H9 (cell line): ENCODE measurements at regions not wholly inside any gene's neighbourhood (a gene's known extent, or its start where the extent isn't known, plus 50 kb on each side); places are given as distances from the start of the nearest gene placed in this dataset.

Experiments
- DNase-seq: peaks from one replicate; pipeline ENCODE4 v3.0.0-alpha.2; 2017
- H2AFZ ChIP-seq: one replicate; pipeline ENCODE4 v1.6.1; 2013; ENCODE audit warnings: mild to moderate bottlenecking, low read length, control low read depth, moderate library complexity
- H2AK5ac ChIP-seq: 2 replicates; pipeline ENCODE4 v1.6.1; 2013; ENCODE audit warnings: low read length, control low read depth, mixed read lengths; ENCODE audit not compliant: insufficient read length
- H2BK120ac ChIP-seq: one replicate; pipeline ENCODE4 v1.6.1; 2013; ENCODE audit warnings: low read depth, mild to moderate bottlenecking, low read length, control low read depth, inconsistent platforms; ENCODE audit not compliant: poor library complexity, severe bottlenecking
- H2BK12ac ChIP-seq: 2 replicates; pipeline ENCODE4 v1.6.1; 2013; ENCODE audit warnings: low read length, control low read depth, mixed read lengths, low read depth; ENCODE audit not compliant: insufficient read length
- H2BK15ac ChIP-seq: 2 replicates; pipeline ENCODE4 v1.6.1; 2013; ENCODE audit warnings: low read depth, low read length, control low read depth
- H2BK20ac ChIP-seq: one replicate; pipeline ENCODE4 v1.6.1; 2013; ENCODE audit warnings: low read depth, mild to moderate bottlenecking, low read length, control low read depth, inconsistent platforms; ENCODE audit not compliant: poor library complexity, severe bottlenecking
- H2BK5ac ChIP-seq: 2 replicates; pipeline ENCODE4 v1.6.1; 2013; ENCODE audit warnings: low read length, control low read depth, mixed read lengths; ENCODE audit not compliant: insufficient read length
- H3K14ac ChIP-seq: 2 replicates; pipeline ENCODE4 v1.6.1; 2013; ENCODE audit warnings: low read length, control low read depth; ENCODE audit not compliant: insufficient read depth
- H3K18ac ChIP-seq: 2 replicates; pipeline ENCODE4 v1.6.1; 2013; ENCODE audit warnings: low read depth, mild to moderate bottlenecking, mixed read lengths, low read length, control low read depth; ENCODE audit not compliant: insufficient read length
- H3K23ac ChIP-seq: 2 replicates; pipeline ENCODE4 v1.6.1; 2013; ENCODE audit warnings: low read length, control low read depth, mixed read lengths, low read depth; ENCODE audit not compliant: insufficient read length
- H3K23me2 ChIP-seq: 2 replicates; pipeline ENCODE4 v1.6.1; 2013; ENCODE audit warnings: low read depth, mild to moderate bottlenecking, mixed read lengths, low read length, control low read depth; ENCODE audit not compliant: insufficient read length, poor library complexity, severe bottlenecking
- H3K27ac ChIP-seq: 2 replicates; pipeline ENCODE4 v1.5.1; 2013; ENCODE audit warnings: low read length, control low read depth, mixed read lengths, low read depth; ENCODE audit not compliant: insufficient read length
- H3K27me3 ChIP-seq: 2 replicates; pipeline ENCODE4 v1.6.1; 2013; ENCODE audit warnings: low read length, control low read depth, inconsistent platforms; ENCODE audit not compliant: insufficient read depth
- H3K4ac ChIP-seq: 2 replicates; pipeline ENCODE4 v1.6.1; 2013; ENCODE audit warnings: low read depth, mild to moderate bottlenecking, control low read depth, inconsistent platforms, low read length, moderate library complexity
- H3K4me1 ChIP-seq: 2 replicates; pipeline ENCODE4 v1.6.1; 2013; ENCODE audit warnings: low read length, control low read depth, inconsistent platforms; ENCODE audit not compliant: insufficient read depth
- H3K4me2 ChIP-seq: 2 replicates; pipeline ENCODE4 v1.6.1; 2013; ENCODE audit warnings: low read length, control low read depth, mixed read lengths; ENCODE audit not compliant: insufficient read length, insufficient read depth
- H3K56ac ChIP-seq: 2 replicates; pipeline ENCODE4 v1.6.1; 2013; ENCODE audit warnings: low read depth, mild to moderate bottlenecking, mixed read lengths, low read length, control low read depth; ENCODE audit not compliant: insufficient read length
- H3K79me1 ChIP-seq: 2 replicates; pipeline ENCODE4 v1.6.1; 2013; ENCODE audit warnings: low read depth, mild to moderate bottlenecking, moderate library complexity, low read length, control low read depth, inconsistent platforms; ENCODE audit not compliant: insufficient read depth, poor library complexity, severe bottlenecking
- H3K79me2 ChIP-seq: 2 replicates; pipeline ENCODE4 v1.6.1; 2013; ENCODE audit warnings: low read length, control low read depth, inconsistent platforms; ENCODE audit not compliant: insufficient read depth
- H3K9ac ChIP-seq: 2 replicates; pipeline ENCODE4 v1.6.1; 2013; ENCODE audit warnings: low read length, control low read depth, mixed read lengths; ENCODE audit not compliant: insufficient read length; ENCODE audit errors: extremely low read depth
- H3K9me3 ChIP-seq: one replicate; pipeline ENCODE4 v1.6.1; 2013; ENCODE audit warnings: low read depth, low read length, inconsistent platforms; ENCODE audit not compliant: control insufficient read depth
- H3T11ph ChIP-seq: one replicate; pipeline ENCODE4 v1.6.1; 2013; ENCODE audit warnings: mild to moderate bottlenecking, low read length, control low read depth, inconsistent platforms
- H4K20me1 ChIP-seq: one replicate; pipeline ENCODE4 v1.6.1; 2013; ENCODE audit not compliant: control insufficient read depth, insufficient read length, insufficient read depth
- H4K5ac ChIP-seq: 2 replicates; pipeline ENCODE4 v1.6.1; 2013; ENCODE audit warnings: low read depth, mild to moderate bottlenecking, mixed read lengths, low read length, control low read depth; ENCODE audit not compliant: insufficient read length
- H4K8ac ChIP-seq: replicated peaks from 2 replicates; pipeline ENCODE4 v1.6.1; 2013; ENCODE audit warnings: low read length, control low read depth, mixed read lengths, low read depth; ENCODE audit not compliant: insufficient read length
- H4K91ac ChIP-seq: 2 replicates; pipeline ENCODE4 v1.6.1; 2013; ENCODE audit warnings: low read depth, mild to moderate bottlenecking, moderate library complexity, mixed read lengths, low read length, control low read depth; ENCODE audit not compliant: insufficient read length
- H3K27ac Mint-ChIP-seq, 3 experiments: 2 replicates in 2 of 3; 3 replicates in 1 of 3; pipeline ENCODE4 v1.8.0; 2020 to 2021; ENCODE audit warnings: mixed read lengths in 3 of 3, mild to moderate bottlenecking in 1 of 3, moderate library complexity in 1 of 3
- H3K27me3 Mint-ChIP-seq: 2 replicates; pipeline ENCODE4 v1.8.0; 2021; ENCODE audit warnings: low read depth, mild to moderate bottlenecking, moderate library complexity, mixed read lengths
- H3K36me3 Mint-ChIP-seq, 3 experiments: 2 replicates in 2 of 3; 3 replicates in 1 of 3; pipeline ENCODE4 v1.8.0; 2020 to 2021; ENCODE audit warnings: low read depth in 3 of 3, mixed read lengths in 3 of 3; ENCODE audit not compliant: insufficient read depth in 1 of 3
- H3K4me1 Mint-ChIP-seq, 2 experiments: 2 replicates each; pipeline ENCODE4 v1.8.0; 2020; ENCODE audit warnings: mixed read lengths in 2 of 2
- H3K4me3 Mint-ChIP-seq, 2 experiments: 2 replicates in 1 of 2; 3 replicates in 1 of 2; pipeline ENCODE4 v1.8.0; 2020 to 2021; ENCODE audit warnings: mild to moderate bottlenecking in 2 of 2, mixed read lengths in 2 of 2, moderate library complexity in 1 of 2
- H3K9me3 Mint-ChIP-seq, 2 experiments: 2 replicates in 1 of 2; 3 replicates in 1 of 2; pipeline ENCODE4 v1.8.0; 2020; ENCODE audit warnings: mild to moderate bottlenecking in 2 of 2, mixed read lengths in 2 of 2, moderate library complexity in 1 of 2
- CTCF ChIP-seq: fragments of 200-600 bp; sonication (generic); conservative IDR thresholded peaks from 3 replicates; pipeline ENCODE4 v1.8.0; 2021; ENCODE audit warnings: antibody characterized with exemption, mild to moderate bottlenecking
- WGBS: extraction: QIAGEN DNeasy Blood & Tissue Kit; methylation state at CpG from one replicate; pipeline ENCODE4 v1.1.7; 2013; ENCODE audit warnings: missing lambda C conversion rate, low lambda C conversion rate, mixed read lengths; ENCODE audit not compliant: insufficient read length; ENCODE audit errors: extremely low coverage; 5-methylcytosine and 5-hydroxymethylcytosine counted together

GRCh38 chr7:24038993-24039392 is 245.0 kb upstream of the NPY start:
- no CpG with 5 or more reads among the region's 5 CpGs for WGBS
- peaks cover 0 to 3% (median 0%) of the 10 kb centered on the region in 3 experiments; a peak in 2 of 7 replicates for H3K36me3 Mint-ChIP-seq

More at GRCh38 chr7:24038993-24039392, 245.0 kb upstream of the NPY start:
- H2BK12ac ChIP-seq = no peak overlapping the region
- no peaks in the 10 kb centered on the region for H3K9me3 ChIP-seq
- no peak overlapping the region for H2BK15ac ChIP-seq
- no peak overlapping the region for H3K4me3 Mint-ChIP-seq
- no peak overlapping the region for H3K27ac Mint-ChIP-seq
- peaks cover 5% of the 10 kb centered on the region; the same call in 1 of the 2 replicates for H3K4me1 ChIP-seq
- no peak overlapping the region for H3K4me2 ChIP-seq
- no peaks in the 10 kb centered on the region for H3K79me1 ChIP-seq
- H3K23me2 ChIP-seq = no peaks in the 10 kb centered on the region
- no peaks in the 10 kb centered on the region; a peak in 1 of 5 replicates for H3K9me3 Mint-ChIP-seq
- no peak for DNase-seq
- H2AK5ac ChIP-seq = no peak overlapping the region
- TF ChIP-seq CTCF = no peak
- H3K14ac ChIP-seq = no peak overlapping the region
- no peak overlapping the region for H3K18ac ChIP-seq
- H4K5ac ChIP-seq = no peak overlapping the region
- H2AFZ ChIP-seq = no peak overlapping the region
- H3K4me1 Mint-ChIP-seq = peaks cover 9 to 18% of the 10 kb centered on the region in 2 experiments
- no peak overlapping the region for H2BK5ac ChIP-seq
- H3K4ac ChIP-seq = no peak overlapping the region
- no peak overlapping the region for H3K9ac ChIP-seq
- no peak overlapping the region for H3K56ac ChIP-seq
- no peak overlapping the region for H3T11ph ChIP-seq
- no peaks in the 10 kb centered on the region for H3K79me2 ChIP-seq
- no peak overlapping the region for H2BK120ac ChIP-seq
- no peaks in the 10 kb centered on the region for H3K27me3 ChIP-seq
- H3K27me3 Mint-ChIP-seq = peaks cover 1% of the 10 kb centered on the region; the same call in 1 of the 2 replicates
- H3K23ac ChIP-seq = no peak overlapping the region
- no peak overlapping the region for H4K8ac ChIP-seq
- no peak overlapping the region for H2BK20ac ChIP-seq
- H4K91ac ChIP-seq = no peak overlapping the region
- no peaks in the 10 kb centered on the region for H4K20me1 ChIP-seq
- H3K27ac ChIP-seq = no peak overlapping the region
